HCT116 (cell line): ENCODE measurements at regions not wholly inside any gene's neighbourhood (a gene's known extent, or its start where the extent isn't known, plus 50 kb on each side); places are given as distances from the start of the nearest gene placed in this dataset.

ENCODE experiments used
- ATAC-seq: fragments of 200-7000 bp; cut with Tn5 transposase; 2 replicates; pipeline ENCODE4 v1.9.1; 2020; ENCODE audit warnings: mild to moderate bottlenecking, moderate library complexity
- BruUV-seq: library from RNA; stranded (reverse); fragments of 400-500 nt; replicated peaks from 2 replicates; lab custom pipeline; 2021; lab: Mats Ljungman, UMichigan
- CTCF ChIA-PET: fragments of 300-600 bp; sonication (Branson Sonifier 250); formaldehyde crosslinking; loops from one replicate; lab custom pipeline; 2021; ENCODE audit warnings: antibody characterized with exemption; lab: Charles Lee
- POLR2A ChIA-PET: fragments of 300-600, 350-600 bp; sonication (Branson Sonifier 250); formaldehyde crosslinking; loops from one replicate; lab custom pipeline; 2021; ENCODE audit warnings: antibody characterized with exemption; lab: Charles Lee
- RAD21 ChIA-PET, 2 experiments: fragments of 300-600 bp; sonication (Branson Sonifier 250); formaldehyde crosslinking; loops; one replicate each; lab custom pipeline; 2023; ENCODE audit warnings: low total read pairs in 2 of 2; ENCODE audit not compliant: uncharacterized antibody in 2 of 2, unreplicated experiment in 2 of 2, low non-redundant PET in 1 of 2; lab: Charles Lee
- DNase-seq: peaks from one replicate; pipeline ENCODE4 v3.0.0-alpha.2; 2010; ENCODE audit warnings: low read depth, low spot score
- H2AFZ ChIP-seq: fragments of 200-600 bp; shearing (Covaris generic), sonication (generic); 2 replicates; pipeline ENCODE4 v1.6.1; 2017; ENCODE audit warnings: low read depth, mixed run types, mixed read lengths, antibody characterized with exemption, low read length; ENCODE audit not compliant: poor library complexity, severe bottlenecking
- H3K27ac ChIP-seq: 2 replicates; pipeline ENCODE4 v1.5.1; 2012; ENCODE audit warnings: low read depth, low read length
- H3K27me3 ChIP-seq: fragments of 200-600 bp; sonication (generic); 2 replicates; pipeline ENCODE4 v1.6.1; 2016; ENCODE audit warnings: mixed run types, low read length, mixed read lengths; ENCODE audit not compliant: insufficient read depth
- H3K36me3 ChIP-seq, 2 experiments: fragments of 200-500 bp in 1 of 2; fragments of 200-600 bp in 1 of 2; sonication (Bioruptor generic) in 1 of 2; sonication (generic) in 1 of 2; 2 replicates each; pipeline versions ENCODE4 v1.5.1 to v1.6.1; 2014 to 2016; ENCODE audit warnings: low read length in 2 of 2, inconsistent platforms in 1 of 2, mixed read lengths in 1 of 2, mixed run types in 1 of 2; ENCODE audit not compliant: insufficient read depth in 2 of 2, control insufficient read depth in 1 of 2
- H3K4me1 ChIP-seq, 2 experiments: fragments of 200-600 bp in 1 of 2; sonication (generic) in 1 of 2; 2 replicates each; pipeline versions ENCODE4 v1.5.1 to v1.6.1; 2012 to 2017; ENCODE audit warnings: low read length in 2 of 2, inconsistent platforms in 1 of 2, mild to moderate bottlenecking in 1 of 2, mixed read lengths in 1 of 2, mixed run types in 1 of 2, moderate library complexity in 1 of 2; ENCODE audit not compliant: insufficient read depth in 2 of 2, control insufficient read depth in 1 of 2
- H3K4me2 ChIP-seq: fragments of 200-600 bp; sonication (generic); 2 replicates; pipeline ENCODE4 v1.6.1; 2017; ENCODE audit warnings: mixed run types, low read length, mixed read lengths
- H3K4me3 ChIP-seq, 2 experiments: fragments of 200-600 bp in 1 of 2; sonication (generic) in 1 of 2; replicated peaks in 1 of 2; 2 replicates each; pipeline ENCODE4 v1.5.1; 2011 to 2016; ENCODE audit warnings: low read length in 2 of 2, control low read depth in 1 of 2, low read depth in 1 of 2, mild to moderate bottlenecking in 1 of 2, mixed read lengths in 1 of 2, mixed run types in 1 of 2
- H3K79me2 ChIP-seq: fragments of 200-600 bp; sonication (generic); 2 replicates; pipeline ENCODE4 v1.6.1; 2017; ENCODE audit warnings: mild to moderate bottlenecking, mixed run types, low read length, moderate library complexity, mixed read lengths; ENCODE audit not compliant: insufficient read depth
- H3K9ac ChIP-seq: fragments of 200-600 bp; sonication (generic); 2 replicates; pipeline ENCODE4 v1.6.1; 2016; ENCODE audit warnings: low read length, mixed read lengths
- H3K9me2 ChIP-seq: fragments of 200-600 bp; sonication (generic), shearing (Covaris generic); 2 replicates; pipeline ENCODE4 v1.6.1; 2017; ENCODE audit warnings: mixed run types, mild to moderate bottlenecking, moderate library complexity; ENCODE audit not compliant: insufficient read depth
- H3K9me3 ChIP-seq, 2 experiments: fragments of 200-500 bp in 1 of 2; fragments of 200-600 bp in 1 of 2; sonication (Bioruptor generic) in 1 of 2; sonication (generic) in 1 of 2; 2 replicates each; pipeline ENCODE4 v1.6.1; 2014 to 2017; ENCODE audit warnings: low read length in 2 of 2, mixed read lengths in 2 of 2, inconsistent platforms in 1 of 2, low read depth in 1 of 2, mild to moderate bottlenecking in 1 of 2, mixed run types in 1 of 2, moderate library complexity in 1 of 2; ENCODE audit not compliant: control insufficient read depth in 1 of 2, insufficient read depth in 1 of 2
- H4K20me1 ChIP-seq: fragments of 200-600 bp; sonication (generic), shearing (Covaris generic); 2 replicates; pipeline ENCODE4 v1.6.1; 2017; ENCODE audit warnings: mixed run types, mild to moderate bottlenecking, moderate library complexity; ENCODE audit not compliant: insufficient read depth
- TCF7L2 ChIP-seq: IDR thresholded peaks from 2 replicates; pipeline ENCODE4 v1.7.0; 2011; ENCODE audit warnings: borderline replicate concordance, inconsistent platforms; ENCODE audit not compliant: insufficient read depth, insufficient read length; ENCODE audit errors: extremely low read depth
- YY1 ChIP-seq: IDR thresholded peaks from 2 replicates; pipeline ENCODE4 v1.6.1; 2011; ENCODE audit warnings: low read length, low read depth, moderate library complexity, mild to moderate bottlenecking; ENCODE audit not compliant: insufficient replicate concordance; ENCODE audit errors: extremely low read depth
- ZBTB33 ChIP-seq: IDR thresholded peaks from 2 replicates; pipeline ENCODE4 v1.6.1; 2011; ENCODE audit warnings: mild to moderate bottlenecking, low read length, moderate library complexity; ENCODE audit not compliant: insufficient replicate concordance; ENCODE audit errors: extremely low read depth
- intact Hi-C: fragments of 100-400 bp; cut with micrococcal nuclease; formaldehyde crosslinking; loops from 2 replicates; pipeline ENCODE4 v1.10.0; 2022

- ChIA-PET POLR2A (no interaction called here), RAD21 (no interaction called here)
Observed at GRCh38 chr10:22766693-22767092, 52.3 kb upstream of the PIP4K2A start.

More at GRCh38 chr10:22766693-22767092, 52.3 kb upstream of the PIP4K2A start:
- H3K9ac ChIP-seq, result no peak overlapping the region
- TF ChIP-seq TCF7L2 (no peak), YY1 (no peak), ZBTB33 (no peak)
- TF ChIP-seq, all 23 proteins: peak for 0
- CTCF ChIA-PET, result no interaction called here
- no TSS peak for BruUV-seq
- intact Hi-C loops, result no loop called here
- Histone ChIP-seq H3K4me2 (no peak overlapping the region), H3K27ac (no peak overlapping the region), H2AFZ (no peak overlapping the region), H3K27me3 (no peaks in the 10 kb centered on the region), H4K20me1 (no peaks in the 10 kb centered on the region), H3K36me3 (no peaks in the 10 kb centered on the region), H3K4me3 (no peak overlapping the region), H3K79me2 (no peaks in the 10 kb centered on the region), H3K4me1 (no peaks in the 10 kb centered on the region), H3K9me2 (no peaks in the 10 kb centered on the region), H3K9me3 (no peaks in the 10 kb centered on the region)
- ATAC-seq, result no peak
- DNase-seq, result no peak
